ENCODE measurements at regions not wholly inside any gene's neighbourhood (a gene's known extent, or its start where the extent isn't known, plus 50 kb on each side); places are given as distances from the start of the nearest gene placed in this dataset.
A peak's percentile ranks its signal among the peaks of the same experiment; 100 is the strongest.

DNA sequence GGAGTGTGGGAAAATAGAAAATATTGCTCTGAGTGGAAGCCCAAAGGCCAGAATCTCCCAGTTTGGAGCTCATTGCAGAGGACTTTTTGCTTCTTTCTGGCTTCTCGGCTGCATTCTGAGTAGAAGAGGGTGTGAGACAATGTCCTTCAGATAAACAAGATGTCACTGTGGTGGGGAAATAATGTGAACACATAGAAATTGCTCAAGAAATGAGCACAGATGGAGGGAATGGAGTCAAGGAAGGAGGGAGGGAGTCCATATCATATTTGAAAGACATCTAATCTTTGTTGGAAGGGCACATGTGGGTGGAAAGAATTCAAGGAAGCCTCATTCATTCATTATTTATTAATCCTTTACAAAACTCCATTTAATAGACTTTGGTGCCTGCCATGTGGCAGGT, 145.3 kb downstream of the FAM43A start:
- H3K4me3 ChIP-seq (replicated peaks; ENCODE audit: low read depth, low read length), result no peak overlapping the region
- no peak for DNase-seq (ENCODE audit: low read depth)
- TF ChIP-seq, protein P1, sequence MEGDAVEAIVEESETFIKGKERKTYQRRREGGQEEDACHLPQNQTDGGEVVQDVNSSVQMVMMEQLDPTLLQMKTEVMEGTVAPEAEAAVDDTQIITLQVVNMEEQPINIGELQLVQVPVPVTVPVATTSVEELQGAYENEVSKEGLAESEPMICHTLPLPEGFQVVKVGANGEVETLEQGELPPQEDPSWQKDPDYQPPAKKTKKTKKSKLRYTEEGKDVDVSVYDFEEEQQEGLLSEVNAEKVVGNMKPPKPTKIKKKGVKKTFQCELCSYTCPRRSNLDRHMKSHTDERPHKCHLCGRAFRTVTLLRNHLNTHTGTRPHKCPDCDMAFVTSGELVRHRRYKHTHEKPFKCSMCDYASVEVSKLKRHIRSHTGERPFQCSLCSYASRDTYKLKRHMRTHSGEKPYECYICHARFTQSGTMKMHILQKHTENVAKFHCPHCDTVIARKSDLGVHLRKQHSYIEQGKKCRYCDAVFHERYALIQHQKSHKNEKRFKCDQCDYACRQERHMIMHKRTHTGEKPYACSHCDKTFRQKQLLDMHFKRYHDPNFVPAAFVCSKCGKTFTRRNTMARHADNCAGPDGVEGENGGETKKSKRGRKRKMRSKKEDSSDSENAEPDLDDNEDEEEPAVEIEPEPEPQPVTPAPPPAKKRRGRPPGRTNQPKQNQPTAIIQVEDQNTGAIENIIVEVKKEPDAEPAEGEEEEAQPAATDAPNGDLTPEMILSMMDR (IDR thresholded peaks at IDR 0.05; ENCODE audit: low read length, missing control alignments), result no peak

- TF ChIP-seq, protein P1 (IDR thresholded peaks at IDR 0.05; ENCODE audit: low read length, missing control alignments), result no peak
- peak; percentile 16 for DNase-seq (ENCODE audit: low read depth)
These were observed 146.8 kb downstream of the FAM43A start for GRCh38 chr3:194832346-194833104.

GRCh38 chr3:194833114-194833910, 147.6 kb downstream of the FAM43A start:
- TF ChIP-seq, protein P1 (IDR thresholded peaks at IDR 0.05; ENCODE audit: low read length, missing control alignments), result no peak
- no peak overlapping the region for H3K4me3 ChIP-seq (replicated peaks; ENCODE audit: low read depth, low read length)
- no peak for DNase-seq (ENCODE audit: low read depth)

More at GRCh38 chr3:194832346-194833104, 146.8 kb downstream of the FAM43A start:
- no peak overlapping the region for H3K4me3 ChIP-seq (replicated peaks; ENCODE audit: low read depth, low read length)

DNA sequence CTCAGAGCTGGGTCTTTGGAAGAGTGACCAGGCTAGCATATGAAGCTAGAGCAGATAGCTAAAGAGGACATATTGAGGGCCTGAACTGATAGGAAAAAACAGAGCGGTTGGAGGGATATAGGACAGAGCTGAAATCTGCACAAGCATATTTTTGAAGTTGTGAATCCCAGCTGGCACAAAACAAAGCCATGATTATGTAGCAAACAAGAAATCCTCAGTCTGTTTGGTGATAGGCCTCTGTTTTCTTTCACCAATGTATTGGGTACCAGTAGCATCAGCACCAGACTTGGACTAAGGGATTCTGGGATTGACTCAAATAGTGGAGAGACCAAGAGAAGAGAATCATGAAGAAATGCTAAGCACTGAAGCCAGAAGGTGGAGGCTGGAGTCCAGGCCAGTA, 151.0 kb downstream of the FAM43A start:
- H3K4me3 ChIP-seq (replicated peaks; ENCODE audit: low read depth, low read length), result no peak overlapping the region
- no peak for DNase-seq (ENCODE audit: low read depth)
- TF ChIP-seq, protein P1 (IDR thresholded peaks at IDR 0.05; ENCODE audit: low read length, missing control alignments), result no peak

GRCh38 chr3:194837457-194838127, 151.9 kb downstream of the FAM43A start:
- no peak overlapping the region for H3K4me3 ChIP-seq (replicated peaks; ENCODE audit: low read depth, low read length)
- TF ChIP-seq, protein P1 (IDR thresholded peaks at IDR 0.05; ENCODE audit: low read length, missing control alignments), result no peak
- no peak for DNase-seq (ENCODE audit: low read depth)

DNA sequence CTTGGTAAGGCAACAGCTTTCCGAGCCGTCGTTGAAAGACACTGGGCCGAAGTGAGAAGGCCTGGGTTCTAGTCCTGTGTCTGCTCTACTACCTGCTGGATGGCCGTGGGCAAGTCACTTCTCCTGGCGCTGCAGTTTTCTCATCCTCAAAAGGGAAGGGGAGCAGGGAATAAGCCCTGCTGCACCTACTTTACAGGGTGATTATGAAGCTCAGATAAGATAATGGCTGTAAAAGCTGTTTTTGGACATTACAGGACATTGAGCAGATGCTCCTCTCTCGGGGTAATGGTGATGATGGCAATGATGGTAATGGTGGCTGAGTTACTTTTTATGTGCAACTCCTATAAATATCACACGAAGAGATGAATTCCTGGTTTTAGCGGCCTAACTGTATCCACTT, 152.6 kb downstream of the FAM43A start:
- TF ChIP-seq, protein P1 (IDR thresholded peaks at IDR 0.05; ENCODE audit: low read length, missing control alignments), result no peak
- no peak for DNase-seq (ENCODE audit: low read depth)
- no peak overlapping the region for H3K4me3 ChIP-seq (replicated peaks; ENCODE audit: low read depth, low read length)

Data from fibroblast of pulmonary artery (primary cell).